Activated CD4-positive, alpha-beta T cell treated with anti-CD3 and anti-CD28 coated beads for 36 hours (primary cell): ENCODE measurements at regions not wholly inside any gene's neighbourhood (a gene's known extent, or its start where the extent isn't known, plus 50 kb on each side); places are given as distances from the start of the nearest gene placed in this dataset.

Source experiments
- ATAC-seq: fragments of 200-7000 bp; cut with Tn5 transposase; one replicate; pipeline ENCODE4 v1.10.0; 2021; ENCODE audit warnings: mild to moderate bottlenecking, moderate library complexity
- CTCF ChIA-PET: fragments of 350-600 bp; sonication (Branson Sonifier 250); formaldehyde crosslinking; loops from one replicate; lab custom pipeline; 2021; ENCODE audit warnings: antibody characterized with exemption; lab: Charles Lee
- POLR2A ChIA-PET: fragments of 350-600 bp; sonication (Branson Sonifier 250); formaldehyde crosslinking; loops from one replicate; lab custom pipeline; 2021; ENCODE audit warnings: antibody characterized with exemption, inconsistent platforms; lab: Charles Lee
- DNase-seq: peaks from one replicate; pipeline ENCODE4 v3.0.0-alpha.2; 2020
- H3K27ac Mint-ChIP-seq: one replicate; pipeline ENCODE4 v1.8.0; 2021; ENCODE audit warnings: mixed read lengths
- H3K27me3 Mint-ChIP-seq: one replicate; pipeline ENCODE4 v1.8.0; 2021; ENCODE audit warnings: mixed read lengths
- H3K36me3 Mint-ChIP-seq: one replicate; pipeline ENCODE4 v1.8.0; 2021; ENCODE audit warnings: low read depth, mixed read lengths
- H3K4me1 Mint-ChIP-seq: one replicate; pipeline ENCODE4 v1.8.0; 2021; ENCODE audit warnings: mixed read lengths
- H3K4me3 Mint-ChIP-seq: one replicate; pipeline ENCODE4 v1.8.0; 2021; ENCODE audit warnings: mild to moderate bottlenecking, moderate library complexity, mixed read lengths
- H3K9me3 Mint-ChIP-seq: one replicate; pipeline ENCODE4 v1.8.0; 2021; ENCODE audit warnings: low read depth, mixed read lengths
- intact Hi-C, 2 experiments: fragments of 100-400 bp; cut with DNase I in 1 of 2; cut with micrococcal nuclease in 1 of 2; formaldehyde crosslinking; loops; one replicate each; pipeline versions ENCODE4 v1.14.2 to v1.15.1; 2022 to 2024; cut with DNase I, micrococcal nuclease

GRCh38 chr15:98483575-98484130 lies 164.7 kb upstream of the IGF1R start:
- Mint-ChIP-seq H3K36me3 (no peaks in the 10 kb centered on the region), H3K27me3 (peaks cover 6% of the 10 kb centered on the region), H3K27ac (no peak overlapping the region), H3K9me3 (peaks cover 3% of the 10 kb centered on the region), H3K4me1 (no peaks in the 10 kb centered on the region), H3K4me3 (no peak overlapping the region)
- POLR2A ChIA-PET: no interaction called here
- ATAC-seq: no peak
- DNase-seq: no peak
- CTCF ChIA-PET: interaction anchor here (0.8 to 0.9 kb wide), 2 partner anchors 35 kb away, joined by 3 read pairs; no protein-coding TSS in a partner anchor
- intact Hi-C loops: no loop called here

GRCh38 chr15:98484914-98485313 lies 163.4 kb upstream of the IGF1R start:
- Mint-ChIP-seq H3K4me3 (no peak overlapping the region), H3K4me1 (no peaks in the 10 kb centered on the region), H3K9me3 (peaks cover 3% of the 10 kb centered on the region), H3K36me3 (no peaks in the 10 kb centered on the region), H3K27ac (no peak overlapping the region), H3K27me3 (peaks cover 6% of the 10 kb centered on the region)
- DNase-seq: no peak
- ATAC-seq: no peak
- POLR2A ChIA-PET: no interaction called here
- intact Hi-C loops: no loop called here
- CTCF ChIA-PET: interaction anchor here (1.0 kb wide), 1 partner anchor 322 kb away, joined by 4 read pairs; no protein-coding TSS in a partner anchor

GRCh38 chr15:98485451-98485850 lies 162.9 kb upstream of the IGF1R start:
- Mint-ChIP-seq H3K4me1 (no peaks in the 10 kb centered on the region), H3K9me3 (peaks cover 3% of the 10 kb centered on the region), H3K27ac (no peak overlapping the region), H3K36me3 (no peaks in the 10 kb centered on the region), H3K27me3 (peaks cover 6% of the 10 kb centered on the region), H3K4me3 (no peak overlapping the region)
- ATAC-seq: no peak
- no peak for DNase-seq
- intact Hi-C loops: no loop called here
- POLR2A ChIA-PET: no interaction called here
- CTCF ChIA-PET: interaction anchor here (1.0 kb wide), 1 partner anchor 322 kb away, joined by 4 read pairs; no protein-coding TSS in a partner anchor

DNA sequence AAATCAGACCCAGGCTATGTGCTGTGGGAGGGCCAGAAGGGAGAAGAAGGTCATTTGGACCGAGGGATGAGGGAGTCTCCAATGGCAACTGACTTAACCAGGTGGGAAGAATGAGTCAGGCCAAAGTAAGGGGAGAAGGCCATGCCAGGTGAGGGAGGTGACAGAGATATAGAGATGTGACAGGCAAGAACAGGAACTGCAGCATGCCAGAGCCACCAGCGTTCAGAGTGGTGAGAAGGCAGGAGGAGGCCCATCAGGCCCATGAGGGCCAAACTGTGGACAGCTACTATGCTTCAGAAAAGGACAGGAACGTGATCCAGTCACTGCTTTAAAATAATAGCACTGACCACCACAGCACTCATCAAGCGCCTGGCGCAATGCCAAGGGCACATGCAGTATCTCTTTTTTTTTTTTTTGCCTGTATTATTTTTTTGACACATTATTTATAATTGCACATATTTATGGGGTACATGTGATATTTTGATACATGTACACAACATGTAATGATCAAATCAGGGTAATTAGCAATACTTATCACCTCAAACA lies 154.3 kb upstream of the IGF1R start:
- Mint-ChIP-seq H3K27ac (no peak overlapping the region), H3K4me3 (no peak overlapping the region), H3K4me1 (no peaks in the 10 kb centered on the region), H3K27me3 (peaks cover 5% of the 10 kb centered on the region), H3K9me3 (peaks cover 3% of the 10 kb centered on the region), H3K36me3 (no peaks in the 10 kb centered on the region)
- POLR2A ChIA-PET: no interaction called here
- ATAC-seq (no peak), DNase-seq (no peak)
- CTCF ChIA-PET: interaction anchor here (1.1 kb wide), 1 partner anchor 25 kb away, joined by 4 read pairs; no protein-coding TSS in a partner anchor
- intact Hi-C loops: loop anchor here in 1 of 2 experiments (10.0 kb wide), 1 partner anchor 59 kb away; no protein-coding TSS in a partner anchor

DNA sequence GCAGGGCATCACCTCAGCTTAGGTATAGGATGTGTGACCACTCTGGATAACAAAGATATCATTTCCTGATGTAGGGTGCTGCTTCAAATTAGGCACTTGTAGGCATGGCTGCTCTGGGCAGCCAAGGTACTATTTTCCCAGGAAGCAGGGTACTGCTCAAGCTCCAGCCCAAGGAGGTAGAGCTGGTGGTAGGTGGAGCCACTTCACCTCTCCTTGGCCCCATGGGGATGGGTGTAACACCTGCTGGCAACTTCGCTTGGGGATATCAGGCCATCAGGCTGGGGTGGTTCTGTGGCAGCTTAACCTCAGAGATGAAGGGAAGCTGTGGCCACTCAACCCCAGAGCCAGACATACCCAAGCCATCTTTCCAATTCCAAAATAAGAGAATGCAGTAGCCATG lies 147.1 kb upstream of the IGF1R start:
- DNase-seq: no peak
- H3K4me3 Mint-ChIP-seq: no peak overlapping the region
- intact Hi-C loops: no loop called here
- H3K27ac Mint-ChIP-seq: no peak overlapping the region
- ChIA-PET POLR2A (no interaction called here), CTCF (interaction anchor here (0.5 to 1.2 kb wide), 4 partner anchors 16 to 362 kb away, joined by 3 to 5 read pairs (median 4); no protein-coding TSS in a partner anchor)
- H3K27me3 Mint-ChIP-seq: peaks cover 33% of the 10 kb centered on the region
- H3K9me3 Mint-ChIP-seq: peaks cover 10% of the 10 kb centered on the region
- no peaks in the 10 kb centered on the region for H3K36me3 Mint-ChIP-seq
- ATAC-seq: no peak
- no peaks in the 10 kb centered on the region for H3K4me1 Mint-ChIP-seq

- no peak overlapping the region for H3K27ac Mint-ChIP-seq
- intact Hi-C loops: no loop called here
- peaks cover 33% of the 10 kb centered on the region for H3K27me3 Mint-ChIP-seq
- no peak for DNase-seq
- H3K4me3 Mint-ChIP-seq: no peak overlapping the region
- no peaks in the 10 kb centered on the region for H3K4me1 Mint-ChIP-seq
- peaks cover 10% of the 10 kb centered on the region for H3K9me3 Mint-ChIP-seq
- no peaks in the 10 kb centered on the region for H3K36me3 Mint-ChIP-seq
- ChIA-PET POLR2A (no interaction called here), CTCF (interaction anchor here (0.5 to 1.2 kb wide), 3 partner anchors 15 to 362 kb away, joined by 3 to 4 read pairs (median 3); no protein-coding TSS in a partner anchor)
- no peak for ATAC-seq
Measured at GRCh38 chr15:98501632-98502031, 146.7 kb upstream of the IGF1R start.

- intact Hi-C loops: no loop called here
- H3K4me3 Mint-ChIP-seq: no peak overlapping the region
- peaks cover 28% of the 10 kb centered on the region for H3K27me3 Mint-ChIP-seq
- H3K4me1 Mint-ChIP-seq: no peaks in the 10 kb centered on the region
- H3K9me3 Mint-ChIP-seq: peaks cover 8% of the 10 kb centered on the region
- CTCF ChIA-PET: no interaction called here
- ATAC-seq (no peak), DNase-seq (no peak)
- no peaks in the 10 kb centered on the region for H3K36me3 Mint-ChIP-seq
- POLR2A ChIA-PET: no interaction called here
- no peak overlapping the region for H3K27ac Mint-ChIP-seq
Measured at GRCh38 chr15:98503970-98504369, 144.4 kb upstream of the IGF1R start.

GRCh38 chr15:98504998-98505397 lies 143.3 kb upstream of the IGF1R start:
- ChIA-PET POLR2A (no interaction called here), CTCF (interaction anchor here (0.7 kb wide), 1 partner anchor 327 kb away, joined by 3 read pairs; no protein-coding TSS in a partner anchor)
- ATAC-seq (no peak), DNase-seq (no peak)
- no peak overlapping the region for H3K4me3 Mint-ChIP-seq
- no peaks in the 10 kb centered on the region for H3K4me1 Mint-ChIP-seq
- H3K9me3 Mint-ChIP-seq: no peaks in the 10 kb centered on the region
- no peak overlapping the region for H3K27ac Mint-ChIP-seq
- H3K36me3 Mint-ChIP-seq: no peaks in the 10 kb centered on the region
- peaks cover 25% of the 10 kb centered on the region for H3K27me3 Mint-ChIP-seq
- intact Hi-C loops: no loop called here

GRCh38 chr15:98505611-98506031 lies 142.7 kb upstream of the IGF1R start:
- ChIA-PET CTCF (no interaction called here), POLR2A (no interaction called here)
- Mint-ChIP-seq H3K27me3 (peaks cover 25% of the 10 kb centered on the region), H3K4me3 (no peak overlapping the region), H3K9me3 (no peaks in the 10 kb centered on the region), H3K36me3 (no peaks in the 10 kb centered on the region), H3K4me1 (no peaks in the 10 kb centered on the region), H3K27ac (no peak overlapping the region)
- intact Hi-C loops: no loop called here
- DNase-seq (no peak), ATAC-seq (no peak)

DNA sequence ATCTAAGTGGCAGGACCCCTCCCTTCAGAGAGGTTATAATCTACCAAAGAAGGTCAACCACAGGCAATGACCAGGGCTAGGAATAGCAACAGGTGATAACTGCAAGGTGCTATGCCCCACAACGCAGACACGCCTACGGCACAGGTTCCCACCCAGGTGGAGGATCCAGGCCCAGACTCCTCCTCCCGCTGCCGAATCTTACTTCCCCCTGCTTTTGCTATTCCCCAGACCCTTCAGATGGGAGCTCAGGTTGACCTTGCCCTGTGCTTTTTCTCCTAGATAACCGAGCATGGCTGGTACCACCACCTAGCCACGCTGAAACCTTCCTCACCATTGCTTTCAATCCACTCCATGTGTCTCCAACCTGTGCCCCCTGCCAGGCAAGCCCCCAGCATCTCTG lies 142.2 kb upstream of the IGF1R start:
- Mint-ChIP-seq H3K4me3 (no peak overlapping the region), H3K27me3 (peaks cover 25% of the 10 kb centered on the region), H3K4me1 (no peaks in the 10 kb centered on the region), H3K36me3 (no peaks in the 10 kb centered on the region), H3K9me3 (no peaks in the 10 kb centered on the region), H3K27ac (no peak overlapping the region)
- ChIA-PET CTCF (no interaction called here), POLR2A (no interaction called here)
- ATAC-seq (no peak), DNase-seq (no peak)
- intact Hi-C loops: no loop called here

- Mint-ChIP-seq H3K27ac (no peak overlapping the region), H3K36me3 (no peaks in the 10 kb centered on the region), H3K4me1 (no peaks in the 10 kb centered on the region), H3K4me3 (no peak overlapping the region), H3K9me3 (no peaks in the 10 kb centered on the region), H3K27me3 (peaks cover 25% of the 10 kb centered on the region)
- intact Hi-C loops: no loop called here
- ATAC-seq: no peak
- ChIA-PET POLR2A (no interaction called here), CTCF (no interaction called here)
- DNase-seq: no peak
Measured at GRCh38 chr15:98506711-98507110, 141.6 kb upstream of the IGF1R start.
